Muscle of back (tissue), 3 donors: ENCODE measurements at regions not wholly inside any gene's neighbourhood (a gene's known extent, or its start where the extent isn't known, plus 50 kb on each side); places are given as distances from the start of the nearest gene placed in this dataset.

Experiments used
- DNase-seq, 3 donors: peaks; one replicate each; pipeline versions ENCODE4 v3.0.0 to v3.0.0-alpha.2; 2013

DNA sequence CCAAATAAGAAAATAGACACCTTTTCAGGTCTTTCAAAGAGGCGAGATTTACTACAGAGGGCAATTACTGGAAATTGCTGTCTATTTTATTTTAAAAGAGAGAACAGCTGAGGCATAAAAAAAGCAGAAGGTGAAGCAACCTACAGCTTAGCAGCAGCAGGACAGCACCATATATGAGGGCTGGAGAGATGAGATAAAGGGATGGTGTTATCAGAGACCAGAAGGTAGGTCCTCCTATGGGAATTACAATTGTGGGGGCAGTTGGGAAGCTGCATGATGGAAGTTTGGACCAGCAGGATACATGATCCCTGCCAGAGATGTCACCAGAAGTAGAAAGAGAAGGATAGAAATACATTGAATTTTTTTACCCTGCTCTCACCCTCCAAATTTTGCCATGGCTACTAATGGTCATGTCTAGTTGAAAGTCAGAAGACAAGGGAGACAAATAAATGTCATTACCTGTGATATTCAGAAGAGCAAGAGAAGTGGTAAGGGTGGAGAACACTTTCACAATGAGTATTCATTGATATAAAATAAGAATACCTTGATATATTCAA, 77.2 kb upstream of the CALCR start:
- DNase-seq, result no peak

GRCh38 chr7:93646538-93646937, 72.0 kb upstream of the CALCR start:
- DNase-seq, result no peak

DNA sequence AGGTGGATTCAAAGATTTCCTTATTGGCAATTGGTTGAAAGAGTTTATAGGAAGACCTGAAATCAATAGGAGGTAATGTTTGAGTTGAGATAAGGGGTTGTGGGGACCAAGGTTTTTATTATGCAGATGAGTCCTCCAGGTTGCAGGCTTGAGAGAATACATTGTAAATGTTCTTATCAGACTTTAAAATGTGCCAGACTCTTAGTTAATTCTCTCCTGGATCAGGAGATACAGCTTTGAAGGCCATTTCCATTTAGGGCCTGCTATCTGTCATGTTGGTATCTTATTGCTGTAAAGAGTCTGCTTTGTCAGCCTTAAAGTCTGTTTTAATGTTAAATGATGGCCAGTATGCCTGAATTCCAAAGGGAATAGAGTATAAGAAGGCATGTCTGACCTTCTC, 61.8 kb upstream of the CALCR start:
- no peak for DNase-seq

GRCh38 chr7:93632371-93632770, 57.8 kb upstream of the CALCR start:
- DNase-seq, result no peak

DNA sequence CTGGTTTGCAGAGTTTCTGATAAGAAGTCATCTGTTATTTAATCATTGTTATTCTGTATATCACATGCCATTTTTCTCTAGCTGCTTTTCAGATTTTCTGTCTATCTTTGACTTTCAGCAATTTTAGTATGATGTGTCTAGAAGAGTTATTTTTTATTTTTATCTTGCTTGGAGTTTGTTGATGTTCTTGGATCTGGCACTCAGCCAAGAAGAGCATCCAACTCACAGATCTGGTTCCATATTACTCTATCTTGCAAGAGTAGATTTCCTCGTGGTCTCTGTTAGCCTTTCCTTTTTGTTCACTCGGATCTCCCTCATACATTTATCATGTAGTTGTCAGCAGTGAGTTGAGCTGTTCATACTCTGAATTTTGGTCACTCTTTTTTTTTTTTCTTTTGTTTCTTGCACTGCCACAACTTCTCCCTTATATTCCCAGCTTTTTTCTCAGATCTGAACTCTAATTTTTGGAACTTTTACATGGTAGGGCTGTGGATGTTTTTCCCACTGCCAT, 54.8 kb upstream of the CALCR start:
- DNase-seq, result peak in 1 of 3 donors; percentile 5

GRCh38 chr7:93626869-93627268, 52.3 kb upstream of the CALCR start:
- DNase-seq, result no peak
